ENCODE measurements at regions not wholly inside any gene's neighbourhood (a gene's known extent, or its start where the extent isn't known, plus 50 kb on each side); places are given as distances from the start of the nearest gene placed in this dataset.

DNA sequence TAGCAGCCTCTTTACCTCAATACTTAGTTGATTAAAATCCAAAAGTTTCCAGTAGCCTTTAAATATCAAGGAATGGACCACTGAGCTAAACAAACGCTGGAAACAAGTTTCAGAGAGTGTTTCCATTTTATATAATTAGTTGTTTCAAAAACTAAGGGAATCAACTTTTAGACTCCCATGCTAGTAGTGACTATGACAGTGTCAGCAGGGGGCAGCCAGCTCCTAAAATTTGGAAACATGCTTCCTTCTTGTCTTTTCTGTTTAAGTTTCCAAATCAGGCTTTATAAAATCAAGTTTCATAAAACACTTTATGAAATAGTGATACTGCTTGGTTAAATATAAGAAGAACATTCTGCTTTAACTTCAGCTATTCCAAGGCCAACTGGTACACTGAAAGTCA, 138.2 kb upstream of the TMEM229A start:
- TF ChIP-seq GATA3 (IDR thresholded peaks at IDR 0.05; ENCODE audit: low read depth, low read length) (no peak), GATA2 (IDR thresholded peaks at IDR 0.05; ENCODE audit: low read depth, low read length) (no peak)

Data from SH-SY5Y (cell line).